ENCODE measurements at regions not wholly inside any gene's neighbourhood (a gene's known extent, or its start where the extent isn't known, plus 50 kb on each side); places are given as distances from the start of the nearest gene placed in this dataset.
"Not testable (repeated sequence)": the region's sequence is repeated elsewhere in the genome, so short reads cannot be mapped to it uniquely, and the experiment has no call there.

- H3K36me3 ChIP-seq (ENCODE audit: control insufficient read depth in 5 of 5, insufficient read depth in 5 of 5, low read length in 5 of 5); H3K9me3 ChIP-seq (ENCODE audit: control insufficient read depth in 5 of 5, low read length in 5 of 5); H3K4me3 ChIP-seq (ENCODE audit: low read depth in 1 of 5, low read length in 5 of 5): not testable (repeated sequence)
These were observed 102.4 kb upstream of the MAP3K4 start for GRCh38 chr6:160889148-160889547.

DNA sequence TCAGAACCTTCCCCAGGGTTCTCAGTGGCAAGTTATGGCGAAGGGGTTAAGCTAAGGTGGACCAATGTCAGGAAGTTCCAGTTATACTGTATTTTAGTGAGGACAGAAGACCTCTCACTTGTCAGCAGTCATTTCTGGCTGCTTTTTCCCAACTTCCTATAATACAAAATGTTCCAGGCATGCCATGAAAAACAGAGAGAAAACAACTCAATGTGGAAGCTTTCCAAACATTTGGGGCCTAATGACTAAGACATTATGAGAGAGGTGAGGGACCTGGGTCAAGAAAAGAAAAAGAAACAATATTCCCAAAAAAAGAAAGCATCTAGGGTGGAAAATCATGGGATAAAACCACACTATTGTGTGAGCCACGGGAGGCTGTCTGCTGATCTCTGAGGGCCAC is 99.9 kb upstream of the MAP3K4 start:
- no peak overlapping the region for H3K27ac ChIP-seq (ENCODE audit: low read depth, low read length)
- H3K9ac ChIP-seq (ENCODE audit: low read length in 5 of 5), result no peak overlapping the region
- H3K27me3 ChIP-seq (ENCODE audit: control insufficient read depth in 5 of 5, insufficient read depth in 4 of 5, low read length in 5 of 5), result no peaks in the 10 kb centered on the region
- H3K36me3 ChIP-seq (ENCODE audit: control insufficient read depth in 5 of 5, insufficient read depth in 5 of 5, low read length in 5 of 5), result no peaks in the 10 kb centered on the region
- peaks cover 0 to 11% (median 0%) of the 10 kb centered on the region in 5 donors for H3K4me1 ChIP-seq (ENCODE audit: control insufficient read depth in 5 of 5, insufficient read depth in 5 of 5, low read length in 5 of 5)
- no peaks in the 10 kb centered on the region for H3K9me3 ChIP-seq (ENCODE audit: control insufficient read depth in 5 of 5, low read length in 5 of 5)
- no peak overlapping the region for H3K4me3 ChIP-seq (ENCODE audit: low read depth in 1 of 5, low read length in 5 of 5)

More at GRCh38 chr6:160889148-160889547, 102.4 kb upstream of the MAP3K4 start:
- H3K27me3 ChIP-seq (ENCODE audit: control insufficient read depth in 5 of 5, insufficient read depth in 4 of 5, low read length in 5 of 5); H3K9ac ChIP-seq (ENCODE audit: low read length in 5 of 5); H3K27ac ChIP-seq (ENCODE audit: low read depth, low read length): not testable (repeated sequence)
- H3K4me1 ChIP-seq (ENCODE audit: control insufficient read depth in 5 of 5, insufficient read depth in 5 of 5, low read length in 5 of 5), result peaks cover 0 to 11% (median 0%) of the 10 kb centered on the region in 5 donors

DNA sequence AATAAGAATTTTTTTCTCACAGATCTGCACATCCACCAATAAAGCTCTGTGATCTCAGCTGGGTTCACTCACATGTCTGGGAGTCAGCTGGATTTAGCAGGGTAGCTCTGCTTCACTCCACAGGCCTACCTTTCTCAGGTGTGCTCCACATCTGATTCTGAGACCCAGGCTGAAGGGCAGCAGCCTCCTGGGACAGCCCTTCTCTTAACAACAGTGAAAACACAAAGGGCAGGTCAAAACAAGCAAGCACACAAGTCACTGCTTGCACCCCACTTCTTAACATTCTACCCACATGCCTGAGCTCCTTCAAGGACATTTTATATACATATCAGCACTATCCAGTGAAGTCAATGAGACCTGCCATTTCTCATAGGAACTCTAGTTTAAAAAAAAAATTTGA is 96.0 kb upstream of the MAP3K4 start:
- Histone ChIP-seq H3K9me3 (ENCODE audit: control insufficient read depth in 5 of 5, low read length in 5 of 5) (no peaks in the 10 kb centered on the region), H3K4me1 (ENCODE audit: control insufficient read depth in 5 of 5, insufficient read depth in 5 of 5, low read length in 5 of 5) (peaks cover 0 to 11% (median 0%) of the 10 kb centered on the region in 5 donors), H3K4me3 (ENCODE audit: low read depth in 1 of 5, low read length in 5 of 5) (no peak overlapping the region), H3K27ac (ENCODE audit: low read depth, low read length) (no peak overlapping the region), H3K36me3 (ENCODE audit: control insufficient read depth in 5 of 5, insufficient read depth in 5 of 5, low read length in 5 of 5) (no peaks in the 10 kb centered on the region), H3K27me3 (ENCODE audit: control insufficient read depth in 5 of 5, insufficient read depth in 4 of 5, low read length in 5 of 5) (no peaks in the 10 kb centered on the region), H3K9ac (ENCODE audit: low read length in 5 of 5) (no peak overlapping the region)

GRCh38 chr6:160899671-160900430 is 91.7 kb upstream of the MAP3K4 start:
- Histone ChIP-seq H3K9me3 (ENCODE audit: control insufficient read depth in 5 of 5, low read length in 5 of 5) (no peaks in the 10 kb centered on the region), H3K4me1 (ENCODE audit: control insufficient read depth in 5 of 5, insufficient read depth in 5 of 5, low read length in 5 of 5) (no peaks in the 10 kb centered on the region), H3K9ac (ENCODE audit: low read length in 5 of 5) (no peak overlapping the region), H3K27me3 (ENCODE audit: control insufficient read depth in 5 of 5, insufficient read depth in 4 of 5, low read length in 5 of 5) (no peaks in the 10 kb centered on the region), H3K36me3 (ENCODE audit: control insufficient read depth in 5 of 5, insufficient read depth in 5 of 5, low read length in 5 of 5) (no peaks in the 10 kb centered on the region), H3K4me3 (ENCODE audit: low read depth in 1 of 5, low read length in 5 of 5) (no peak overlapping the region), H3K27ac (ENCODE audit: low read depth, low read length) (no peak overlapping the region)

- Histone ChIP-seq H3K9me3 (ENCODE audit: control insufficient read depth in 5 of 5, low read length in 5 of 5) (peaks cover 0 to 20% (median 13%) of the 10 kb centered on the region in 5 donors), H3K4me3 (ENCODE audit: low read depth in 1 of 5, low read length in 5 of 5) (no peak overlapping the region), H3K4me1 (ENCODE audit: control insufficient read depth in 5 of 5, insufficient read depth in 5 of 5, low read length in 5 of 5) (no peaks in the 10 kb centered on the region), H3K27ac (ENCODE audit: low read depth, low read length) (no peak overlapping the region), H3K9ac (ENCODE audit: low read length in 5 of 5) (no peak overlapping the region), H3K36me3 (ENCODE audit: control insufficient read depth in 5 of 5, insufficient read depth in 5 of 5, low read length in 5 of 5) (no peaks in the 10 kb centered on the region), H3K27me3 (ENCODE audit: control insufficient read depth in 5 of 5, insufficient read depth in 4 of 5, low read length in 5 of 5) (no peaks in the 10 kb centered on the region)
These were observed 79.6 kb upstream of the MAP3K4 start for GRCh38 chr6:160911949-160912348.

- H3K9ac ChIP-seq (ENCODE audit: low read length in 5 of 5), result no peak overlapping the region
- H3K4me3 ChIP-seq (ENCODE audit: low read depth in 1 of 5, low read length in 5 of 5), result no peak overlapping the region
- H3K27me3 ChIP-seq (ENCODE audit: control insufficient read depth in 5 of 5, insufficient read depth in 4 of 5, low read length in 5 of 5), result no peaks in the 10 kb centered on the region
- H3K36me3 ChIP-seq (ENCODE audit: control insufficient read depth in 5 of 5, insufficient read depth in 5 of 5, low read length in 5 of 5), result no peaks in the 10 kb centered on the region
- H3K27ac ChIP-seq (ENCODE audit: low read depth, low read length), result no peak overlapping the region
- peaks cover 0 to 19% (median 10%) of the 10 kb centered on the region in 5 donors for H3K9me3 ChIP-seq (ENCODE audit: control insufficient read depth in 5 of 5, low read length in 5 of 5)
- H3K4me1 ChIP-seq (ENCODE audit: control insufficient read depth in 5 of 5, insufficient read depth in 5 of 5, low read length in 5 of 5), result peaks cover 0 to under 1% (median 0%) of the 10 kb centered on the region in 5 donors
These were observed 79.2 kb upstream of the MAP3K4 start for GRCh38 chr6:160912411-160912810.

- H3K9me3 ChIP-seq (ENCODE audit: control insufficient read depth in 5 of 5, low read length in 5 of 5), result peaks cover 0 to 17% (median 6%) of the 10 kb centered on the region in 5 donors
- H3K4me1 ChIP-seq (ENCODE audit: control insufficient read depth in 5 of 5, insufficient read depth in 5 of 5, low read length in 5 of 5), result peaks cover 0 to 2% (median 0%) of the 10 kb centered on the region in 5 donors
- H3K9ac ChIP-seq (ENCODE audit: low read length in 5 of 5), result no peak overlapping the region
- no peak overlapping the region for H3K27ac ChIP-seq (ENCODE audit: low read depth, low read length)
- H3K27me3 ChIP-seq (ENCODE audit: control insufficient read depth in 5 of 5, insufficient read depth in 4 of 5, low read length in 5 of 5), result no peaks in the 10 kb centered on the region
- no peaks in the 10 kb centered on the region for H3K36me3 ChIP-seq (ENCODE audit: control insufficient read depth in 5 of 5, insufficient read depth in 5 of 5, low read length in 5 of 5)
- no peak overlapping the region for H3K4me3 ChIP-seq (ENCODE audit: low read depth in 1 of 5, low read length in 5 of 5)
These were observed 74.0 kb upstream of the MAP3K4 start for GRCh38 chr6:160917572-160917971.

DNA sequence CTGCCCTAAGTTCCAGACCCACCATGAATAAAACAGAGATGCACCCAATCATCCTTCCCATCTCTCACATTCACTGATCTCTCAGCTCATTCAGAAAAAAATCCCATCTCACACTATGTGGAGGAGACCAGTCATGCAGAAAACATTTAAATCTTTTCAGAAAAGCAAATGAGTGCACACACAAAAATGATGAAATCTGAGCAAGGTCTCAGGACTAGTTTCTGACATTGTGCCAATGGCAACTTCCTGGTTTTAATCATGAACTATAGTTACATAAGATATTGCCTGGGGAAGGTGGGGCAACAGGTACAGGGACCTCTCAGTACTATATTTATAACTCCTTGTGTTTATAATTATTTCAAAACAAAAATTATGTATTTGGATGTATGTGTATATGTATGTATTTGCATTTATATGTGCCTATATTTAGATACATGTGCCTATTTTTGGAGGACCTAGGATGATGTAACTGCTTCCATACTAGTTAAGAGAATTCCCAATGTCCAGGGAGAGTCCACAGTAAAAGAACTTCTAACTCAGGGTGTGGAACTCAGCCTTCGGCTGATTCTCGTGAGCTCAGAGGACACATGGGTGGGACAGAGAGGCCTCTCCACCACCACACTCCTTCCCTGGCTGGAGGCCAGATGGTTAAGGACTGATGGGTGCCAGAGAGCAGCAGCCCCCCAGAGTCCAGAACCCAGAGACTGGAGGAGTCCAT is 71.7 kb upstream of the MAP3K4 start:
- Histone ChIP-seq H3K4me1 (ENCODE audit: control insufficient read depth in 5 of 5, insufficient read depth in 5 of 5, low read length in 5 of 5) (peaks cover 0 to 2% (median 0%) of the 10 kb centered on the region in 5 donors), H3K27me3 (ENCODE audit: control insufficient read depth in 5 of 5, insufficient read depth in 4 of 5, low read length in 5 of 5) (peaks cover 0 to 2% (median 0%) of the 10 kb centered on the region in 5 donors), H3K9me3 (ENCODE audit: control insufficient read depth in 5 of 5, low read length in 5 of 5) (no peaks in the 10 kb centered on the region), H3K27ac (ENCODE audit: low read depth, low read length) (no peak overlapping the region), H3K36me3 (ENCODE audit: control insufficient read depth in 5 of 5, insufficient read depth in 5 of 5, low read length in 5 of 5) (no peaks in the 10 kb centered on the region), H3K9ac (ENCODE audit: low read length in 5 of 5) (no peak overlapping the region), H3K4me3 (ENCODE audit: low read depth in 1 of 5, low read length in 5 of 5) (no peak overlapping the region)

GRCh38 chr6:160921095-160921494 is 70.5 kb upstream of the MAP3K4 start:
- Histone ChIP-seq H3K27me3 (ENCODE audit: control insufficient read depth in 5 of 5, insufficient read depth in 4 of 5, low read length in 5 of 5) (peaks cover 0 to 8% (median 2%) of the 10 kb centered on the region in 5 donors), H3K36me3 (ENCODE audit: control insufficient read depth in 5 of 5, insufficient read depth in 5 of 5, low read length in 5 of 5) (no peaks in the 10 kb centered on the region), H3K27ac (ENCODE audit: low read depth, low read length) (no peak overlapping the region), H3K9me3 (ENCODE audit: control insufficient read depth in 5 of 5, low read length in 5 of 5) (no peaks in the 10 kb centered on the region), H3K4me3 (ENCODE audit: low read depth in 1 of 5, low read length in 5 of 5) (no peak overlapping the region), H3K4me1 (ENCODE audit: control insufficient read depth in 5 of 5, insufficient read depth in 5 of 5, low read length in 5 of 5) (peaks cover 0 to 2% (median 0%) of the 10 kb centered on the region in 5 donors), H3K9ac (ENCODE audit: low read length in 5 of 5) (no peak overlapping the region)
